B cell (primary cell): ENCODE measurements at regions not wholly inside any gene's neighbourhood (a gene's known extent, or its start where the extent isn't known, plus 50 kb on each side); places are given as distances from the start of the nearest gene placed in this dataset.

ENCODE experiments used
- CTCF ChIP-seq: fragments of 200-600 bp; IDR thresholded peaks from one replicate; pipeline ENCODE4 v1.8.0; 2022; ENCODE audit warnings: antibody characterized with exemption, mild to moderate bottlenecking
- EZH2 ChIP-seq: IDR thresholded peaks from 2 replicates; pipeline ENCODE4 v1.6.1; 2012; ENCODE audit warnings: borderline replicate concordance, low read depth, mild to moderate bottlenecking, moderate library complexity, low read length; ENCODE audit not compliant: insufficient read depth, poor library complexity, severe bottlenecking

- no peak for TF ChIP-seq CTCF
- TF ChIP-seq EZH2: no peak
These were observed 374.7 kb downstream of the C12orf75 start for GRCh38 chr12:105705235-105705634.
